OCI-LY7 (cell line): ENCODE measurements at regions not wholly inside any gene's neighbourhood (a gene's known extent, or its start where the extent isn't known, plus 50 kb on each side); places are given as distances from the start of the nearest gene placed in this dataset.
"Not testable (repeated sequence)": the region's sequence is repeated elsewhere in the genome, so short reads cannot be mapped to it uniquely, and the experiment has no call there.

Experiments
- BruUV-seq: library from RNA; stranded (reverse); fragments of 400-500 nt; replicated peaks from 2 replicates; lab custom pipeline; 2021; lab: Mats Ljungman, UMichigan
- CTCF ChIA-PET: fragments of 300-600 bp; sonication (Branson Sonifier 250); formaldehyde crosslinking; loops from one replicate; lab custom pipeline; 2022; ENCODE audit warnings: antibody characterized with exemption; ENCODE audit not compliant: unreplicated experiment; lab: Charles Lee
- POLR2A ChIA-PET: fragments of 300-600 bp; sonication (Branson Sonifier 250); formaldehyde crosslinking; loops from one replicate; lab custom pipeline; 2022; ENCODE audit warnings: antibody characterized with exemption; lab: Charles Lee
- DNase-seq: peaks from one replicate; pipeline ENCODE4 v3.0.0-alpha.2; 2015; ENCODE audit warnings: low spot score
- H2AFZ ChIP-seq: fragments of 200-600 bp; sonication (generic), shearing (Covaris generic); 2 replicates; pipeline ENCODE4 v1.6.1; 2014; ENCODE audit warnings: mild to moderate bottlenecking, antibody characterized with exemption, low read length, moderate library complexity
- H3K27ac ChIP-seq: fragments of 200-600 bp; sonication (generic); 2 replicates; pipeline ENCODE4 v1.5.1; 2014; ENCODE audit warnings: mixed run types, low read depth, mild to moderate bottlenecking, moderate library complexity, low read length, inconsistent platforms; ENCODE audit not compliant: poor library complexity, severe bottlenecking
- H3K36me3 ChIP-seq: fragments of 200-600 bp; sonication (generic); 2 replicates; pipeline ENCODE4 v1.6.1; 2014; ENCODE audit warnings: mild to moderate bottlenecking, antibody characterized with exemption, low read length, moderate library complexity, mixed read lengths; ENCODE audit not compliant: insufficient read depth
- H3K4me1 ChIP-seq: fragments of 200-600 bp; sonication (generic); 2 replicates; pipeline ENCODE4 v1.5.1; 2014; ENCODE audit warnings: mild to moderate bottlenecking, low read length; ENCODE audit not compliant: insufficient read depth, poor library complexity, severe bottlenecking
- H3K4me2 ChIP-seq: fragments of 200-600 bp; sonication (generic); 2 replicates; pipeline ENCODE4 v1.6.1; 2014; ENCODE audit warnings: mild to moderate bottlenecking, low read length
- H3K4me3 ChIP-seq: fragments of 200-600 bp; sonication (generic); 2 replicates; pipeline ENCODE4 v1.5.1; 2014; ENCODE audit warnings: mild to moderate bottlenecking, low read depth, low read length; ENCODE audit not compliant: poor library complexity, severe bottlenecking
- H3K79me2 ChIP-seq: fragments of 200-600 bp; sonication (generic); 2 replicates; pipeline ENCODE4 v1.6.1; 2016; ENCODE audit warnings: low read depth, mild to moderate bottlenecking, low read length, moderate library complexity, mixed read lengths; ENCODE audit not compliant: insufficient read depth
- H3K9me2 ChIP-seq: fragments of 200-600 bp; sonication (generic); 2 replicates; pipeline ENCODE4 v1.6.1; 2016; ENCODE audit warnings: mild to moderate bottlenecking, low read length, mixed read lengths; ENCODE audit not compliant: insufficient read depth
- H3K9me3 ChIP-seq: fragments of 200-600 bp; sonication (generic); 2 replicates; pipeline ENCODE4 v1.6.1; 2014; ENCODE audit warnings: mild to moderate bottlenecking, mixed run types, low read length, mixed read lengths
- H4K20me1 ChIP-seq: fragments of 200-600 bp; sonication (generic); 2 replicates; pipeline ENCODE4 v1.6.1; 2014; ENCODE audit warnings: mild to moderate bottlenecking, antibody characterized with exemption, low read length, moderate library complexity, mixed read lengths; ENCODE audit not compliant: insufficient read depth
- EZH2phosphoT487 ChIP-seq: fragments of 200-600 bp; sonication (generic); IDR thresholded peaks from 2 replicates; pipeline ENCODE4 v1.6.1; 2018; ENCODE audit warnings: low read depth, borderline replicate concordance, mild to moderate bottlenecking, mixed run types, antibody characterized with exemption, low read length, moderate library complexity, mixed read lengths
- intact Hi-C: fragments of 100-400 bp; cut with micrococcal nuclease; formaldehyde crosslinking; loops from one replicate; pipeline ENCODE4 v1.10.0; 2022; ENCODE audit not compliant: unreplicated experiment
- TF ChIP-seq, protein P1 (sequence below): fragments of 200-600 bp; sonication (generic); conservative IDR thresholded peaks from 2 replicates; pipeline ENCODE4 v1.5.1; 2014; ENCODE audit warnings: mild to moderate bottlenecking, antibody characterized with exemption, low read length, moderate library complexity, mixed read lengths

DNA sequence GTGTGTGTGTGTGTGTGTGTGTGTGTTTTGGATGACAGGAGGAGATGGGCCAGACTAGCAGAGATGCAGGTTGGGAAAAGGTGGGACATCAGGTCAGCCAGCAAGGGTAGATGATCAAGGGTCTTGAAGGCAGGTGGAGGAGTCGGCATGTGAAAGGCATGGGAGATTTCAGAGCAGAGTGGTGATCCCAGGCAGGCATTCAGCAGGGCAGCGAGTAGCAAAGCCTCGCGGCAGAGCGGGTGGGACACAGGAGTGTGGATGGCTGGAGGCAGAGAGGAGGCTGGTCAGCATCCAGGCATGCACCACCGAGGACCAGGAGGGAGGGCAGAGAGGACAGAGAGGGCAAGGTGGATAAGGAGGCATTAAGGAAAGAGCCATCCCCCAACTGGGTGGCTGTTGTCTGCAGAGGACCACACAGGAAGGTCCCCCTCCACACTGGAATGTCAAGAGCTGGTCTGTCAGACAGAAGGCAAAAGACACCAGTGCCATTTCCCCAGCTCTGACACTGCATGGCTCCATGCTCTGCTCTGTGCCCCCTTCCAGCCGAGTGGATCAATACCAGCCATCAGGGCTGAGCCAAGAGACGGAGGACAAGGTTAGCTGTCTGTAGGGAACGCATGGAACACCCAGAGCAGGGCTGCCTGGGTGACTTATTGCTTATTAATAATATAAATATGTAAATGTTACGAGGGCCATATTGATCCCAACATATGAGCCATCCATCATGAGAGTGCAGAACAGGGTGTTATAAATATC, 74.8 kb upstream of the RPL38 start:
- no peaks in the 10 kb centered on the region for H3K4me1 ChIP-seq
- no peaks in the 10 kb centered on the region for H3K79me2 ChIP-seq
- POLR2A ChIA-PET: no interaction called here
- H2AFZ ChIP-seq: no peak overlapping the region
- no peaks in the 10 kb centered on the region for H3K36me3 ChIP-seq
- H3K9me3 ChIP-seq: no peaks in the 10 kb centered on the region
- H3K4me2 ChIP-seq: no peak overlapping the region
- no peaks in the 10 kb centered on the region for H4K20me1 ChIP-seq
- no peaks in the 10 kb centered on the region for H3K9me2 ChIP-seq
- BruUV-seq: no TSS peak
- no peak overlapping the region for H3K4me3 ChIP-seq
- CTCF ChIA-PET: no interaction called here
- TF ChIP-seq, protein P1, sequence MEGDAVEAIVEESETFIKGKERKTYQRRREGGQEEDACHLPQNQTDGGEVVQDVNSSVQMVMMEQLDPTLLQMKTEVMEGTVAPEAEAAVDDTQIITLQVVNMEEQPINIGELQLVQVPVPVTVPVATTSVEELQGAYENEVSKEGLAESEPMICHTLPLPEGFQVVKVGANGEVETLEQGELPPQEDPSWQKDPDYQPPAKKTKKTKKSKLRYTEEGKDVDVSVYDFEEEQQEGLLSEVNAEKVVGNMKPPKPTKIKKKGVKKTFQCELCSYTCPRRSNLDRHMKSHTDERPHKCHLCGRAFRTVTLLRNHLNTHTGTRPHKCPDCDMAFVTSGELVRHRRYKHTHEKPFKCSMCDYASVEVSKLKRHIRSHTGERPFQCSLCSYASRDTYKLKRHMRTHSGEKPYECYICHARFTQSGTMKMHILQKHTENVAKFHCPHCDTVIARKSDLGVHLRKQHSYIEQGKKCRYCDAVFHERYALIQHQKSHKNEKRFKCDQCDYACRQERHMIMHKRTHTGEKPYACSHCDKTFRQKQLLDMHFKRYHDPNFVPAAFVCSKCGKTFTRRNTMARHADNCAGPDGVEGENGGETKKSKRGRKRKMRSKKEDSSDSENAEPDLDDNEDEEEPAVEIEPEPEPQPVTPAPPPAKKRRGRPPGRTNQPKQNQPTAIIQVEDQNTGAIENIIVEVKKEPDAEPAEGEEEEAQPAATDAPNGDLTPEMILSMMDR: no peak
- TF ChIP-seq EZH2phosphoT487: no peak
- DNase-seq: no peak
- intact Hi-C loops: no loop called here
- no peak overlapping the region for H3K27ac ChIP-seq

- H3K4me2 ChIP-seq, intact Hi-C loops, POLR2A ChIA-PET, H4K20me1 ChIP-seq, BruUV-seq, H2AFZ ChIP-seq, H3K36me3 ChIP-seq, H3K4me1 ChIP-seq, H3K27ac ChIP-seq, H3K9me3 ChIP-seq, H3K79me2 ChIP-seq, H3K4me3 ChIP-seq, H3K9me2 ChIP-seq, DNase-seq, CTCF ChIA-PET: not testable (repeated sequence)
These were observed 73.7 kb upstream of the RPL38 start for GRCh38 chr17:74129800-74130199.

DNA sequence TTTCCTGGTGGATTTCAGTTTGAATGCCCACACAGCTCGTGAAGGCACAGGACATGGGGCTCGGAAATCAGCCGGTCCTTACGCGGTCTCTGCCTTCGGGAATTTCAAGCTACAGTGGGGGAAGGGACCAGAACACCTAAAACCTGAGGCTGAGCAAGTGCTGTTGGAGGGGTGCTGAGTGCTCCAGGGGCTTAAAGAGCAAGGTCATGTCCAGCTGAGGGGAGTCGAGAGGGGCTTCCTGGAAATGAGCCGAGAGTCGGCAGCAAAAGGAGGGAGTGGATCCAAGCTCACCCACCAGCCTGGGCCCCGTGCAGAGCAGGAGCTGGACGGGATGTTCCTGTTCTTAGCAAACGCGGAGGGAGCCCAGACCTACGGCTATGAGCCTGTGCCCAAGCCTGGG, 73.2 kb upstream of the RPL38 start:
- intact Hi-C loops: no loop called here
- H3K36me3 ChIP-seq: no peaks in the 10 kb centered on the region
- TF ChIP-seq, protein P1: no peak
- no peak for TF ChIP-seq EZH2phosphoT487
- H3K27ac ChIP-seq: no peak overlapping the region
- no peaks in the 10 kb centered on the region for H3K9me3 ChIP-seq
- no peaks in the 10 kb centered on the region for H4K20me1 ChIP-seq
- no TSS peak for BruUV-seq
- H3K4me3 ChIP-seq: no peak overlapping the region
- CTCF ChIA-PET: no interaction called here
- no peak overlapping the region for H2AFZ ChIP-seq
- DNase-seq: no peak
- no peaks in the 10 kb centered on the region for H3K79me2 ChIP-seq
- no peak overlapping the region for H3K4me2 ChIP-seq
- H3K9me2 ChIP-seq: no peaks in the 10 kb centered on the region
- no peaks in the 10 kb centered on the region for H3K4me1 ChIP-seq
- POLR2A ChIA-PET: no interaction called here
